Thymus (tissue), 11 donors: ENCODE measurements at regions not wholly inside any gene's neighbourhood (a gene's known extent, or its start where the extent isn't known, plus 50 kb on each side); places are given as distances from the start of the nearest gene placed in this dataset.

Experiments
- DNase-seq, 9 donors: peaks; one replicate each; pipeline ENCODE4 v3.0.0-alpha.2; 2013; ENCODE audit warnings: low spot score in 9 of 9, low read depth in 6 of 9, missing footprints in 1 of 9
- H3K27ac ChIP-seq, 2 donors: one replicate each; pipeline ENCODE4 v1.5.1; 2013; ENCODE audit warnings: control low read depth in 1 of 2, low read depth in 1 of 2, low read length in 1 of 2, mild to moderate bottlenecking in 1 of 2, moderate library complexity in 1 of 2
- H3K27me3 ChIP-seq, 2 donors: one replicate each; pipeline ENCODE4 v1.5.1; 2013; ENCODE audit warnings: low read length in 1 of 2; ENCODE audit not compliant: control insufficient read depth in 2 of 2, insufficient read depth in 1 of 2
- H3K36me3 ChIP-seq, 2 donors: one replicate each; pipeline ENCODE4 v1.5.1; 2013; ENCODE audit warnings: low read length in 1 of 2, mild to moderate bottlenecking in 1 of 2, moderate library complexity in 1 of 2; ENCODE audit not compliant: control insufficient read depth in 2 of 2, insufficient read depth in 2 of 2
- H3K4me1 ChIP-seq, 2 donors: one replicate each; pipeline ENCODE4 v1.5.1; 2013; ENCODE audit warnings: low read length in 2 of 2; ENCODE audit not compliant: control insufficient read depth in 2 of 2, insufficient read depth in 2 of 2
- H3K4me3 ChIP-seq, 2 donors: one replicate each; pipeline ENCODE4 v1.5.1; 2013; ENCODE audit warnings: low read length in 2 of 2, control low read depth in 1 of 2, mild to moderate bottlenecking in 1 of 2
- H3K9me3 ChIP-seq, 2 donors: one replicate each; pipeline ENCODE4 v1.5.1; 2013; ENCODE audit warnings: low read length in 1 of 2, mild to moderate bottlenecking in 1 of 2; ENCODE audit not compliant: control insufficient read depth in 2 of 2, insufficient read depth in 1 of 2
- WGBS: extraction: QIAGEN DNeasy Blood & Tissue Kit; methylation state at CpG from one replicate; pipeline ENCODE4 v1.1.7; 2013; 5-methylcytosine and 5-hydroxymethylcytosine counted together
- donor health status: healthy.

DNA sequence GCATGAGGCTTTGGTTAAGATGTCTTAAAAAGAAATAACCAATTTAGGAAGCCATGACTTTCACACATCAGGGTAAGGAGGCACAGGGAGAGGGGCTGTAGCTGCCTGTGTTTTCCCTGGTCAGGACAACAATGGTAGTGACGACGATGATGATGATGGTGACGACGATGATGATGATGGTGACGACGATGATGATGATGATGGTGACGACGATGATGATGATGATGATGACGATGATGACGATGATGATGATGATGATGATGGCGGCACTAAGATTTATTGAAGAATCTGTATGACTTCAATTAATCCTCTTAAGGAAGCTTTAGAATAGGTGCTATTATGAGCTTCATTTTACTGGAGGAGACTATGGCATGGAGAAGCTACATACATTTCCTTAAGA is 284.1 kb upstream of the TNRC6C start:
- peaks cover 0 to 2% of the 10 kb centered on the region in 2 donors for H3K4me1 ChIP-seq
- H3K36me3 ChIP-seq: no peaks in the 10 kb centered on the region
- WGBS: 88% methylated on average over 11 of the region's 11 CpGs
- H3K4me3 ChIP-seq: no peak overlapping the region
- no peak overlapping the region for H3K27ac ChIP-seq
- peaks cover 0 to 38% of the 10 kb centered on the region in 2 donors for H3K27me3 ChIP-seq
- DNase-seq: no peak
- no peaks in the 10 kb centered on the region for H3K9me3 ChIP-seq

DNA sequence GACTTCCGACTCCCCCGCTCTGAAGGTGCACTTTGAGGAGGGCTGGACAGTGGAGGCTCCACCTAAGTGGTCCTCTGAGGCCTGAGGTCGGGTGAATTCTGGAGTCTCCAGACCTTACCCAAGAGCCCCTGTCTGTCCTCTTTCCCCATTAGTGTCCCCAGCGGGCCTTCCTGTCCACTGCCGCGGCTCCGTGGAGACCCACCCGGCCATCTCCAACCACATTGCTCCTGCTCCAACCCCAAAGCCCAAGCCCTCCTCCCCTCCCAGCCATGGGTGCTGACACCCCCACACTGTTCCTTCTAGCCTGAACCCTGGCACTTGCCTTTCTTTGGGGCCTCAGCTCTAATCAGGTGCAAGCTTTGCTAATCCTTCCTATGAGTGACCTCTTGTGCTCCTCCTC is 283.1 kb upstream of the TNRC6C start:
- Histone ChIP-seq H3K27me3 (peaks cover 0 to 41% of the 10 kb centered on the region in 2 donors), H3K4me1 (peaks cover 0 to 2% of the 10 kb centered on the region in 2 donors), H3K9me3 (no peaks in the 10 kb centered on the region), H3K36me3 (no peaks in the 10 kb centered on the region), H3K27ac (no peak overlapping the region), H3K4me3 (no peak overlapping the region)
- 95% methylated on average over 8 of the region's 8 CpGs for WGBS
- no peak for DNase-seq

DNA sequence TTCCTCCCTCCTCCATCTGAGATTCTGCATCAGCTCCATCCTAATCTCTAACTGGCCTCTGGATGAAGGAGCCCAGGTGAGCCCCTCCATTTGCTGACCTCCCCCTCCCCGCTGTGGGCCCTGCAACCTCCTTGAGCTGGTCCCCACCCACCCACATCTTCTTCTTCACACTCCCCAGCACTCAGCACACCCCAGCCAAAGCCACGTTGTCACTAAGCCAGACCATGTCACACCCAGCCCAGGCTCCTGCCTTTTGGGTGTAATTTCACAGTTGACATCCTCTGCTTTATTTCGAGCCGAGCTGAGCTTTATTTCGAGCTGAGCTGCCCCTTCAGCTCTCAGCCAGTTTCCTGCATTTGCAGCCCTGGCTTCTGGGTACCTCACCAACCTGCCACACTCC is 282.7 kb upstream of the TNRC6C start:
- H3K27ac ChIP-seq: no peak overlapping the region
- H3K27me3 ChIP-seq: peaks cover 0 to 41% of the 10 kb centered on the region in 2 donors
- no peak for DNase-seq
- WGBS: 86% methylated on average over 5 of the region's 5 CpGs
- no peaks in the 10 kb centered on the region for H3K9me3 ChIP-seq
- peaks cover 0 to 2% of the 10 kb centered on the region in 2 donors for H3K4me1 ChIP-seq
- H3K36me3 ChIP-seq: no peaks in the 10 kb centered on the region
- no peak overlapping the region for H3K4me3 ChIP-seq

DNA sequence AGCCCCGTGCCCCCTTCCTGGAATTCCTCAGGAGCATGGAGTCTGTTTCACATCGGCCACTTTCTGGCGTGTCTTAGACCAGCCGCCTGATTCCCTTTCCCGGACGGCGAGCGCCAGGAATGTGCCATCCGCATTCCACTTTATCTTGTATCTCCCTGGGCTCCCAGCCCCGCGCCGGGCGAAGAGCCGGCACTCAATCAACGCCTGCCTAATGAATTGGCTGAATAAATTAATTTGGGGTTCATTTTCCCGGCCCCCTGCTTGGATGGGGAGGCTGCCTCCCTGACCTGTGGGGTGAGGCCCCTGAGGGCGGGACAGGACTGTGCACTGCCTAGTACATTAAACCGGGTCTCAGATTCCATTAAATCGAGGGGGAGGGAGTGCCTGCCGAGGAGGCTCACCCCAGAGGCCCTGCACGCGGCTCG is 282.3 kb upstream of the TNRC6C start:
- DNase-seq: no peak
- no peak overlapping the region for H3K27ac ChIP-seq
- H3K36me3 ChIP-seq: no peaks in the 10 kb centered on the region
- H3K4me3 ChIP-seq: no peak overlapping the region
- H3K27me3 ChIP-seq: peaks cover 0 to 41% of the 10 kb centered on the region in 2 donors
- H3K9me3 ChIP-seq: no peaks in the 10 kb centered on the region
- H3K4me1 ChIP-seq: peaks cover 0 to 2% of the 10 kb centered on the region in 2 donors
- WGBS: 90% methylated on average over 23 of the region's 23 CpGs

DNA sequence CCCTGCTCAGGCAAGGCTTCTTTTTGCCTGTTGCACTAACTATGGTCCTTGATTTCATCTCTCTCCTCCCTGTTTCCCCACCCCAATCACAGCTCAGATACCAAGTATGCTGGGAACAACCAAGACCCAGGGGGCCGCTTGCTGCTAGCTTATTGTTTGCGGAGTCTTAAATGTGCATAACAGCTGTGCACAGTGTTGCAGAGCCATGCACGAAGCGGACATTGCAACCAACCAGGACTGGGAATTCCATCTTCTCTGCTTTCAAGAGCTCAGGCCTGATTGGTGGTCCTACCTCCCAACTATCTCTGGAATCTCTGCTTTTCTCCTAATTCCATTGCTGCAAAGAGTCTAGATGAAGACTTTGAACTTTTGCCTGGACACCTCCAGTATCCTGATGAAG is 281.3 kb upstream of the TNRC6C start:
- Histone ChIP-seq H3K4me3 (no peak overlapping the region), H3K9me3 (peaks cover 0 to 1% of the 10 kb centered on the region in 2 donors), H3K27me3 (peaks cover 0 to 41% of the 10 kb centered on the region in 2 donors), H3K4me1 (peaks cover 0 to 2% of the 10 kb centered on the region in 2 donors), H3K36me3 (no peaks in the 10 kb centered on the region), H3K27ac (no peak overlapping the region)
- 96% methylated on average over 4 of the region's 4 CpGs for WGBS
- DNase-seq: no peak

DNA sequence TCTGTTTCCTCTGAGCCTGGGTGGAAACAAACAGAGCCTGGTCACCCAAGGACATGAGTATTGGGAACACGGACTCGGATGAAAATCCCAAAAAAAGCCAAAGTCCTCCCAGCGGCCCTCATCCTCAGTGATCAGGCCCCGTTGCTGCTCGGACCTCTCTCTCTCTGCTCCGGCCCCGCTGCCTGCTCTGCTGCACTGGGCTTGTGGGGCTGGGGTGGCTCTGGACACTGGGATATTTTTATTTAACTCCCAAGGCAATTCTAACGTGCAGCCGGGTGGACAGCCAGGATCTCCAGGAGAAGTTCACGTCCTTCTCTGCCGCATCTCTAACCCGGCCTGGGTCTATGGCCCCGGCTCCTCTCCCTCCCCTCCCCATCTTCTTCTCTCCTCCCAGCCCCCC is 280.9 kb upstream of the TNRC6C start:
- Histone ChIP-seq H3K27me3 (peaks cover 0 to 41% of the 10 kb centered on the region in 2 donors), H3K4me3 (no peak overlapping the region), H3K27ac (no peak overlapping the region), H3K4me1 (peaks cover 0 to 2% of the 10 kb centered on the region in 2 donors), H3K36me3 (no peaks in the 10 kb centered on the region), H3K9me3 (peaks cover 0 to 2% of the 10 kb centered on the region in 2 donors)
- WGBS: 97% methylated on average over 13 of the region's 13 CpGs
- DNase-seq: no peak

DNA sequence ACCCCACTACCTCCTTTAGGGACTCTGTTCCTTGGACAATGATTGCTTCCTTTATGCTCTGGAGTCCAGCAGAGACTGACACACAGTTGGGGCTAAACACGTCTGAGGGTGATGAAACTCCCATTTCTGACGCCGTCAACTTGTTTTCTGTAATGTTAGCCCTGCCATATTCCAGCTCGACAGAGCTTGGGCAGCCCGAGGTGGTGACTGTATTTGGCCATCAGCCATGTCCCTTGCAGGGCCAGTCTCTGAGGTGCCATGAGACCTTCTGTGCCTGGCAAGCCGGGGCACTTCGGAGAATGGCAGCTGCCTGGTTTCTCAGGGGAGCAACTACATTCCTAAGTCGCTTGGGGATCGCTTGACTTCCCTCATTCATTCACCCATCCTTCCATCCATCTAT is 278.9 kb upstream of the TNRC6C start:
- Histone ChIP-seq H3K27ac (no peak overlapping the region), H3K36me3 (no peaks in the 10 kb centered on the region), H3K27me3 (peaks cover 0 to 41% of the 10 kb centered on the region in 2 donors), H3K4me3 (no peak overlapping the region), H3K4me1 (peaks cover 0 to 2% of the 10 kb centered on the region in 2 donors), H3K9me3 (peaks cover 0 to 2% of the 10 kb centered on the region in 2 donors)
- no peak for DNase-seq
- WGBS: 92% methylated on average over 9 of the region's 9 CpGs

DNA sequence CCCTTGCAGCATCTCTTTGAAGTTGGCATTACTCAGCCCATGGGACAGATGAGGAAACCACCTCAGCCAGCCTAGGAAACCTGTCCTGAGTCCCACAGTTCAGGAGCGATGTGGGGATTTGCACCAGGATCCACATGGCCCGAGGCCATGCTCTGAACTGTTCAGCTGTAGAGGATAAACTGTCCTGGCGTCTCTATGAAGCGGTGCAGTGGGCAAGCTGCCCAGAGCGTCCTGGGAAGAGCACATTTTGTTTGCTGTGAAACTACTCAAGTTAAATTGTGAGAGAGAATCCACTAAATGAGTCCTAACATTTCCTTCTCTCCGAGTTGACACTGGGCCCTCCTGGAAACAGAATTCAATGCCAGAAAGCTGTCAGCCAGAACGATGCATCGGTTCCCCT is 276.6 kb upstream of the TNRC6C start:
- 92% methylated on average over 8 of the region's 8 CpGs for WGBS
- Histone ChIP-seq H3K36me3 (no peaks in the 10 kb centered on the region), H3K27me3 (peaks cover 0 to 31% of the 10 kb centered on the region in 2 donors), H3K9me3 (peaks cover 0 to 2% of the 10 kb centered on the region in 2 donors), H3K4me1 (no peaks in the 10 kb centered on the region), H3K4me3 (no peak overlapping the region), H3K27ac (no peak overlapping the region)
- DNase-seq: peak in 1 of 9 donors; percentile 26

DNA sequence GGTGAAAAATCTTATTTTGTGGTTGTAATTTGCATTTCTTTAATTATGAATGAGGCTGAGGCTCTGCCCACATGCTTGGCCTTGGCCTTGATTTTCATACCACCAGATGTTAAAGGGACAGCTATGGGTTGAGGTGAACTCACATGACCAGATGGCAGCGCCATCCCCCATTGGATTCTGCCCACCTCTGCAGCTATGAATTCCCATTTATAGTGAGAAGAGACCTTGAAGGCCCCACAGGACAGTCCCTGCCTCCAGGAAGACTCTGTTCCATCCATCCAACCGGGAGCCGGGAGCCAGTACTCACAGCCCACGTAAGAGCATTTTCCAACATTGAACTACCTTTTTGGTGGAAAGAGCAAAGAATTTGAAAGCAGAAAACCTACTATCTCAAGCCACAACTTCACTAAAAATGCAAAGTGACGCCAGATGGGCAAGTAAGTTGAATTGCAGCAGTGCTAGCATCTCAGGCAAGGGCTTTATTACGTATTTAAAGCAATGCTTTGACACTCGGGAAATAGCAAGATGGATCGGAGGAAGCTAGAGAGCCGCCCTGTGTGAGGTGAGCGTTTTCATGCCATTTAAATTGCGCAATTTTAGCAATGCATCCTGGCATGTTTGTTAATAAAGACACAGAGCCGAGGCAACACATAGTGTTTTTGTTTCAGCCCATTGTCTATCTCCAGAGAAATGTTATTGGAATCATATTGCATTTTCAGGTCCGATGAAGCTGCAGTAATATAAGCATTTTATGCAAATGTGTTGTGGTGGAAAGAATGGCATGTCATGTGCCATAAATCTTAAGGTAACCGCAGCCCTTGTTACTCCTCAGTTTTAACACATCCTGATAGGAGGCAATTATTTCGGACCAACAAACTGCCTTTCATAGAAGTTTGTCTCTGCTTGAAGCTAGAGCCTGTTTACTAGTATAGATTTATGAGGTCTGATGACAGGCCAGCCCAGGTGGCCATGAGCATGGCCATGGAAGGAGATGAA is 273.4 kb upstream of the TNRC6C start:
- 44% methylated on average over 15 of the region's 15 CpGs for WGBS
- Histone ChIP-seq H3K4me1 (peaks cover 0 to under 1% of the 10 kb centered on the region in 2 donors), H3K4me3 (no peak overlapping the region), H3K27me3 (peaks cover 0 to 21% of the 10 kb centered on the region in 2 donors), H3K36me3 (no peaks in the 10 kb centered on the region), H3K9me3 (peaks cover 0 to 2% of the 10 kb centered on the region in 2 donors), H3K27ac (no peak overlapping the region)
- DNase-seq: no peak
